WERI-Rb-1 (cell line): ENCODE measurements at regions not wholly inside any gene's neighbourhood (a gene's known extent, or its start where the extent isn't known, plus 50 kb on each side); places are given as distances from the start of the nearest gene placed in this dataset.

Experiments
- DNase-seq: peaks from one replicate; pipeline ENCODE4 v3.0.0-alpha.2; 2020
- H3K27ac ChIP-seq: fragments of 250-450 bp; sonication (Bioruptor Pico); 2 replicates; pipeline ENCODE4 v1.5.1; 2020; ENCODE audit warnings: mild to moderate bottlenecking, moderate library complexity
- H3K27me3 ChIP-seq: fragments of 250-450 bp; sonication (Bioruptor Pico); 2 replicates; pipeline ENCODE4 v1.5.1; 2021; ENCODE audit warnings: mild to moderate bottlenecking, low read depth, moderate library complexity; ENCODE audit not compliant: insufficient read depth, severe bottlenecking
- H3K36me3 ChIP-seq: fragments of 250-450 bp; sonication (Bioruptor Pico); 2 replicates; pipeline ENCODE4 v1.5.1; 2020; ENCODE audit warnings: mild to moderate bottlenecking, moderate library complexity
- H3K4me3 ChIP-seq: 2 replicates; pipeline ENCODE4 v1.5.1; 2011; ENCODE audit warnings: low read depth, mild to moderate bottlenecking, control low read depth, low read length
- H3K9me3 ChIP-seq: fragments of 250-450 bp; sonication (Bioruptor Pico); 2 replicates; pipeline ENCODE4 v1.5.1; 2021; ENCODE audit warnings: mild to moderate bottlenecking, moderate library complexity; ENCODE audit not compliant: severe bottlenecking
- TF ChIP-seq, protein P1 (sequence below): IDR thresholded peaks from 2 replicates; pipeline ENCODE4 v1.5.1; 2011; ENCODE audit warnings: low read depth, mild to moderate bottlenecking, control low read depth, inconsistent platforms, low read length

DNA sequence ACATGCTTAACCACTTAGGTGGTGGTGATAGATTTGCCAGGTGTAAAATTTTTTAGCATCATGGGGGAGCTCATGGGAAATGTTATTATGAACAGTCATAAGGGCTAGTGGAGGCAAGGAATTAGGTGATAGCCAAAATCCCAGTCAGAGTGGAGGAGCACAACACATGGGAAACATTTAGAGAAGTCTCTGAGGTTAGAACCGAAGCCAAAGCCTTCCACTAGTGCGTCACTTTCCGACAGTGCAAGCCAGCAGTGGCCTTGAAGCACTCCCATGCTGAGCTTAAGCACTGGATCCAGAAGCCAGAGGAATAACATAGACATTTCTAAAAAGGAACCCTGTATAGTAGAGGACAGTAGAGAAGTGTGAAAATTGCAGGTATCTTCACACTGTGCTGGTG, 101.5 kb upstream of the SNX2 start:
- TF ChIP-seq, protein P1, sequence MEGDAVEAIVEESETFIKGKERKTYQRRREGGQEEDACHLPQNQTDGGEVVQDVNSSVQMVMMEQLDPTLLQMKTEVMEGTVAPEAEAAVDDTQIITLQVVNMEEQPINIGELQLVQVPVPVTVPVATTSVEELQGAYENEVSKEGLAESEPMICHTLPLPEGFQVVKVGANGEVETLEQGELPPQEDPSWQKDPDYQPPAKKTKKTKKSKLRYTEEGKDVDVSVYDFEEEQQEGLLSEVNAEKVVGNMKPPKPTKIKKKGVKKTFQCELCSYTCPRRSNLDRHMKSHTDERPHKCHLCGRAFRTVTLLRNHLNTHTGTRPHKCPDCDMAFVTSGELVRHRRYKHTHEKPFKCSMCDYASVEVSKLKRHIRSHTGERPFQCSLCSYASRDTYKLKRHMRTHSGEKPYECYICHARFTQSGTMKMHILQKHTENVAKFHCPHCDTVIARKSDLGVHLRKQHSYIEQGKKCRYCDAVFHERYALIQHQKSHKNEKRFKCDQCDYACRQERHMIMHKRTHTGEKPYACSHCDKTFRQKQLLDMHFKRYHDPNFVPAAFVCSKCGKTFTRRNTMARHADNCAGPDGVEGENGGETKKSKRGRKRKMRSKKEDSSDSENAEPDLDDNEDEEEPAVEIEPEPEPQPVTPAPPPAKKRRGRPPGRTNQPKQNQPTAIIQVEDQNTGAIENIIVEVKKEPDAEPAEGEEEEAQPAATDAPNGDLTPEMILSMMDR = no peak
- no peak for DNase-seq
- H3K27ac ChIP-seq = no peak overlapping the region
- no peaks in the 10 kb centered on the region for H3K9me3 ChIP-seq
- no peaks in the 10 kb centered on the region for H3K27me3 ChIP-seq
- H3K4me3 ChIP-seq = no peak overlapping the region
- no peaks in the 10 kb centered on the region for H3K36me3 ChIP-seq

DNA sequence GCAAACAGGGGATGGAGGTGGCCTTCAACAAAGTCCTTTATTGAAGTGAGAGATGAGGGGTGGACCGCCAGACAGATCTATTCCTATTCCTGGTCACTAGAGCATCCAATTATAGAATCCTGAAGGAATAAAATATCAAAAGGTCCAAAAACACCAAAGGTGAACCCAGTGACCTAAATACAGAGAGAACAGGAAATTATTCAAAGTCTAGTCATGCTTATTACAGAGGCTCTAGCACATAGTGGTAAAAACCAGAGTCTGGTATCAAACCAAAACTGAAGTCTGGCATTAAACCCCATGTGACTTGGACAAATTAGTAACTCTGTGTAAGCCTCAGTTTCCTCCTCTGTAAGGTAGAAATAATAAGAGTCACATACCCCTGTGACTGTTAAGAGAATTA, 100.5 kb upstream of the SNX2 start:
- Histone ChIP-seq H3K27ac (no peak overlapping the region), H3K27me3 (no peaks in the 10 kb centered on the region), H3K36me3 (no peaks in the 10 kb centered on the region), H3K4me3 (no peak overlapping the region), H3K9me3 (no peaks in the 10 kb centered on the region)
- TF ChIP-seq, protein P1 = no peak
- DNase-seq = no peak

DNA sequence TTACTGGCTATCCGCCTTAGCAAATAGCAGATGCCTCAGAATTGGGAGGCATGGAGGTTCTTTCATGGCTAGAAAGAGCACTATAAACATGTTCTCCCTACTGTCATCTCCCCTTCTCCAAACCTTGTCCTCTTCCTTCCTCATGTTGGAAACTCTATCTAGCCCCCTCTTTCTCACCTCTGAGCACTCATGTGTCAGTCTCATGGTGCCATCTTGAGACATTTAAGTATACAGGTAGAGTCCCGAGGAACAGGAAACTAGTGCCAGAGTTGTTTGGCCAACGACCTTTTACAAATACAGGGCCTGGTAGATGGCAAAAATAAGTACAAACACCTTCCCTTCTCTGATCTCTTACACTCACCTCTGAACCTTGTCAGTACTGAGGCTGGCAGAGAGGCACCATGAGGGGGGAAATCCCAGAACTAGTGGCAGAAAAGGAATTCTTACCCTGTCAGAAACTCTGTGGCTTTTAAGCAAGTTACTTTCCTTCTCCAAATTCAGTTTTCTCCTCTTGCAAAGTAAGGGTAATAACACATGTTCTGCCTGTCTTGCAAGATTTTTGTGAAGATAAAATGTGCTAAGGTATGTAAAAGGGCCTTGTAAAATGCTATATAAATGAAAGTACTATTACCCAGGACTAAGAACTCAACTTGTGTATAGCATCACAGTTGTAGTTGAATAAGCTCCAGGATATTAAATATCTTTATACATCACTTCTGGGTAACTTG, 94.1 kb upstream of the SNX2 start:
- no peak overlapping the region for H3K4me3 ChIP-seq
- no peaks in the 10 kb centered on the region for H3K27me3 ChIP-seq
- no peaks in the 10 kb centered on the region for H3K36me3 ChIP-seq
- H3K27ac ChIP-seq = no peak overlapping the region
- TF ChIP-seq, protein P1 = no peak
- no peak for DNase-seq
- no peaks in the 10 kb centered on the region for H3K9me3 ChIP-seq

DNA sequence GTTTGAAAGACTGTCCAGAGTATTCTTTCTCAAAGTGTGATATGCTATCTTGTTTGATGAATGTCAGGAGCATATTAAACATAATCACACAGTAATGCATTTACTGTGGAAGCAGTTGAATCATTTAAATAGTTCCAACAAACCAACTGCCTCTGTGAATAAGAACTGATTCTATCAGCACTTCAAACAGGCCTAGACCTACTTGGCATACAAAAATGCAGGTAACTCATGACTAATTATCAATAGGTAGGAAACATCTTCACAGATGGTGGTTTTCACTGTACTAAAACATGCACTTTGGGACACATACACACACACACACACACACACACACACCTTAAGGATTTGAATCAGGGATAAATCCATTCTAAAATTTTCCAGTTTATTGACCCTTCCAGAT, 91.2 kb upstream of the SNX2 start:
- TF ChIP-seq, protein P1 = no peak
- no peaks in the 10 kb centered on the region for H3K9me3 ChIP-seq

DNA sequence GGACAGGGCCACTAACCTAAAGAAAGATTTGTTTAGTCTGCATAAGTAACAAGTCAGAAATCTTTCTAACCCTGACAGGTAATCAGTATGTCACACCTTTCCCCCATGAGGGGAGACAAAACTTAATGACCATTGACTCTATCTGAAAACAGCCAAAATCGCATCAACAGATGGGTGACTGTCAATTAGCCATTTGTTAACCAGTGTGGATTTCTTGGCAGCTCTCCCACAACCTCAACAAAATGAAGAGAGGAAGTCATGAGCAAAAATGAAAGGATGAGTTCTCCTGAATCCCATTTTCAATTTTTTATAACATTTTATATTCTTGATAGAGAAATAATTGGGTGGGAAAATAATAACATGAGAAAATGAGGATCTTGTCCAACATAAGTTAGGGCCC, 84.6 kb upstream of the SNX2 start:
- TF ChIP-seq, protein P1 = no peak
- no peak overlapping the region for H3K27ac ChIP-seq
- no peak overlapping the region for H3K4me3 ChIP-seq
- H3K36me3 ChIP-seq = no peaks in the 10 kb centered on the region
- no peaks in the 10 kb centered on the region for H3K9me3 ChIP-seq
- H3K27me3 ChIP-seq = no peaks in the 10 kb centered on the region
- no peak for DNase-seq

More for the DNA sequence above, 91.2 kb upstream of the SNX2 start:
- Histone ChIP-seq H3K27me3 (no peaks in the 10 kb centered on the region), H3K27ac (no peak overlapping the region), H3K4me3 (no peak overlapping the region), H3K36me3 (no peaks in the 10 kb centered on the region)
- no peak for DNase-seq

DNA sequence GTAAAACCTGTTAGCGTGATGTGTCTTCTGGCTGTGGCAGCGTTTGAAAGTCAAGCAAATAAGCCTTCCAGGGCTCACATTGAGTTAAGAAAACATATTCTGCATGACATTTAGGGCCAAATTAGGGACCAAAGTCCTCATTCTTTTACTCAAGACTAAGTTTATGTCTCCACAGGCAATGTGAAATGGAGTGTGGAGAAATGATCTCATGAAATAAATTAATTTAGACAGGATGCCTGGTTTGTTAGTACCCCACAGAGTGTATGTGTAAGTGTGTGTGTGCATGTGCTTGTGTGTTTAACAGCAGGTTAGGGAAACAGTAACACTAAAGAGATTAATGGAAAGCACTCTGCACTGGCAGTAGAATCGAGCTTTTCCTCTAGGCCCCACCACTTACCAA, 82.9 kb upstream of the SNX2 start:
- H3K9me3 ChIP-seq = no peaks in the 10 kb centered on the region

More for the DNA sequence above, 82.9 kb upstream of the SNX2 start:
- Histone ChIP-seq H3K36me3 (no peaks in the 10 kb centered on the region), H3K27ac (no peak overlapping the region), H3K27me3 (no peaks in the 10 kb centered on the region), H3K4me3 (no peak overlapping the region)
- TF ChIP-seq, protein P1 = no peak
- DNase-seq = no peak
